Fibroblast of upper back skin (primary cell): ENCODE measurements at regions not wholly inside any gene's neighbourhood (a gene's known extent, or its start where the extent isn't known, plus 50 kb on each side); places are given as distances from the start of the nearest gene placed in this dataset.
"Not testable (repeated sequence)": the region's sequence is repeated elsewhere in the genome, so short reads cannot be mapped to it uniquely, and the experiment has no call there.

Source experiments
- DNase-seq: peaks from one replicate; pipeline ENCODE4 v3.0.0-alpha.2; 2013

- no peak for DNase-seq
Observed at GRCh38 chr4:81700189-81700588, 228.5 kb upstream of the RASGEF1B start.

GRCh38 chr4:81698538-81699296 lies 227.0 kb upstream of the RASGEF1B start:
- DNase-seq = no peak

- no peak for DNase-seq
Observed at GRCh38 chr4:81694176-81694913, 222.6 kb upstream of the RASGEF1B start.

GRCh38 chr4:81690871-81691270 lies 219.2 kb upstream of the RASGEF1B start:
- no peak for DNase-seq

- DNase-seq = peak; percentile 18
Observed at GRCh38 chr4:81688085-81688484, 216.4 kb upstream of the RASGEF1B start.

GRCh38 chr4:81687471-81687870 lies 215.8 kb upstream of the RASGEF1B start:
- no peak for DNase-seq

- peak; percentile 10 for DNase-seq
Observed at GRCh38 chr4:81685104-81685503, 213.4 kb upstream of the RASGEF1B start.

GRCh38 chr4:81684352-81684751 lies 212.6 kb upstream of the RASGEF1B start:
- DNase-seq = no peak

GRCh38 chr4:81682492-81682891 lies 210.8 kb upstream of the RASGEF1B start:
- no peak for DNase-seq

- no peak for DNase-seq
Observed at GRCh38 chr4:81679315-81679714, 207.6 kb upstream of the RASGEF1B start.

- DNase-seq = no peak
Observed at GRCh38 chr4:81678801-81679200, 207.1 kb upstream of the RASGEF1B start.

- DNase-seq = no peak
Observed at GRCh38 chr4:81676537-81676936, 204.8 kb upstream of the RASGEF1B start.

GRCh38 chr4:81675791-81676393 lies 204.2 kb upstream of the RASGEF1B start:
- no peak for DNase-seq

GRCh38 chr4:81673961-81674360 lies 202.3 kb upstream of the RASGEF1B start:
- DNase-seq = no peak

- DNase-seq = not testable (repeated sequence)
Observed at GRCh38 chr4:81668328-81668727, 196.6 kb upstream of the RASGEF1B start.

- no peak for DNase-seq
Observed at GRCh38 chr4:81667539-81667938, 195.8 kb upstream of the RASGEF1B start.

- DNase-seq = no peak
Observed at GRCh38 chr4:81666491-81666890, 194.8 kb upstream of the RASGEF1B start.

GRCh38 chr4:81665649-81666048 lies 193.9 kb upstream of the RASGEF1B start:
- no peak for DNase-seq

- no peak for DNase-seq
Observed at GRCh38 chr4:81665045-81665444, 193.3 kb upstream of the RASGEF1B start.

- DNase-seq = no peak
Observed at GRCh38 chr4:81664079-81664478, 192.4 kb upstream of the RASGEF1B start.

- DNase-seq = no peak
Observed at GRCh38 chr4:81663368-81663767, 191.7 kb upstream of the RASGEF1B start.

- DNase-seq = no peak
Observed at GRCh38 chr4:81659051-81659450, 187.3 kb upstream of the RASGEF1B start.

GRCh38 chr4:81652069-81652478 lies 180.4 kb upstream of the RASGEF1B start:
- no peak for DNase-seq
